Epidermal melanocyte (primary cell): ENCODE measurements at regions not wholly inside any gene's neighbourhood (a gene's known extent, or its start where the extent isn't known, plus 50 kb on each side); places are given as distances from the start of the nearest gene placed in this dataset.
"Not testable (repeated sequence)": the region's sequence is repeated elsewhere in the genome, so short reads cannot be mapped to it uniquely, and the experiment has no call there.

Source experiments
- DNase-seq: peaks from one replicate; pipeline ENCODE4 v3.0.0; 2011; ENCODE audit warnings: low spot score; ENCODE audit not compliant: insufficient read length

DNA sequence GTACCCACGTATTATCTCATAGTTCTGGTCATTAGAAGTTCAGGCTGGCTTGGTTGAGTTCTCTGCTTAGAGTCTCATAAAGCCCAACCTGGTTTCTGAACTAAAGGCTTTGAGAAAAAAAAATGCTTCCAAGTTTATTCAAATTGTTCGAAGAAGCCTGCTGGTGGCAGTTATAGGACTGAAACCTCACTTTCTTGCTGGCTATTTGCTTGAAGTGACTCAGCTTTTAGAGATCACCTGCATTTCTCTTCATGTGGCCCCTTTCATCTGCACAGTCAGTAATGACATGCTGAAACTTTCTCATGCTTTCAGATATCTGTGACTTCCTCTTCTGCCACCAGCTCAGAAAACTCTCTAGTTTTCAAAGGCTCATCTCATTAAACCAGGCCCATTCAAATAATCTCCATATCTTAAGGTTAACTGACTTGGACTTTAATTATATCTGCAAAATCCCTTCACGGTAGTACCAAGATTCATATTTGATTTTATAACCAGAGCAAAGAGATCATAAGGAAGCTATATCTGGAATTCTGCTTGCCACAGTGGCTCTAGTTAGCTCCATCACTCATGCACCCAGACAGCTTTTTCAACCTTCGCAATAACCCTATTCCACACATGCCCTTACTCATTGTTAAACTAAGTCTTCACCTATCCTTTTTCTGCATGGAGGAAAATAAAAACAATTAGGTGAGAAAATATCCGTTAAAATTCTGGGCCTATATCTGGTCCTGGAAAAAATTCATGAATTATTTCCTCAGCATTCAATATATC, 433.8 kb upstream of the CBLB start:
- DNase-seq: no peak

DNA sequence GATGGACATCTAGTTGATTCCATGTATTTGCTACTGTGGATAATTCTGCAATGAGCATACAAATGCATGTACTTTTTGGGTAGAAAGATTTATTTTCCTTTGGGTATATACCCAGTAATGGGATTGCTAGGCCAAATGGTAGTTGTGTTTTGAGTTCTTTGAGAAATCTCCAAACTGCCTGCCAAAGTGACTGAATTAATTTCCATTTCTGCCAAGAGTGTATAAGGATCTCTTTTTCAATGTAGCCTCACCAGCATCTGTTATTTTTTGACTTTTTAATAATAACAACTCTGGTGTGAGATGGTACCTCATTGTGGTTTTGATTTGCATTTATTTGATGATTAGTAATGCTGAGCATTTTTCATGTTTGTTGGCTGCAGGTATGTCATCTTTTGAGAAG, 435.0 kb upstream of the CBLB start:
- DNase-seq: no peak

DNA sequence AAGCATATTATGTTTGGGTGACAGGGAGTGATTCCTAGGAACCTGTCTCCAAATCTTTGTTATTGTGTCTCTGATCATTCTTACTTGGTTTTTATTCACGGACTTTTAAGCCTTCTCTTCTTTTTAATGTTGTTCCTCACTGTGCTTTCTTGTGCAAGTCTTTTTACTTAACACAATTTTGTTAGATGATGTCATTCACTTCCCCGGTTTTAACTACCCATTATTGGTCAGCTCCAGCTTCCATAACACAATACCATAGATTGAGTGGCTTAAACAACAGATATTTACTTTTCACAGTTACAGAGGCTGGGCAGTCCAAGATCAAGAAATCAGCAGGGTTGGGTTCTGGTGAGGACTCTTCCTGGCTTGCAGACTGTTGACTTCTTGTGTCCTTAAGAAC, 436.3 kb upstream of the CBLB start:
- DNase-seq: no peak

GRCh38 chr3:106305882-106306435, 437.1 kb upstream of the CBLB start:
- no peak for DNase-seq

DNA sequence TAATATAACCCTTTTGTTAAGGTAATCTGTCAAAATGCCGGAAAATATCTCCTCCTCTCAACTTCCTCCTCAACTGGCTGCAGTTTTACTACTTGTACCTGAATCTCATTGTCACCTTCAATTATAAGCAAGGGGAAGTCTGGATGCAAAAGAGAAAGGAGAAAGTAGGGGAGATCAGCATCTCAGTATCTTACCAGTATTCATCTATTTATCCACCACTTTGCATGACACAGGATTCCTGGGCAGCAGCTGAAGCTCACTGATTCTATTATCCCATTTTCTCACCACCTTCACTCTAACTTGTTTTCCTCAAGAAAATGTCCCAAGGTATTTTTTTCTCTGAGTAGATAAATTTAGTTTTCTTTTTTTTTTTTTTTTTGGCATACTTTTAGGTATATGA, 440.5 kb upstream of the CBLB start:
- no peak for DNase-seq

- not testable (repeated sequence) for DNase-seq
Measured at GRCh38 chr3:106309798-106310197, 441.0 kb upstream of the CBLB start.

DNA sequence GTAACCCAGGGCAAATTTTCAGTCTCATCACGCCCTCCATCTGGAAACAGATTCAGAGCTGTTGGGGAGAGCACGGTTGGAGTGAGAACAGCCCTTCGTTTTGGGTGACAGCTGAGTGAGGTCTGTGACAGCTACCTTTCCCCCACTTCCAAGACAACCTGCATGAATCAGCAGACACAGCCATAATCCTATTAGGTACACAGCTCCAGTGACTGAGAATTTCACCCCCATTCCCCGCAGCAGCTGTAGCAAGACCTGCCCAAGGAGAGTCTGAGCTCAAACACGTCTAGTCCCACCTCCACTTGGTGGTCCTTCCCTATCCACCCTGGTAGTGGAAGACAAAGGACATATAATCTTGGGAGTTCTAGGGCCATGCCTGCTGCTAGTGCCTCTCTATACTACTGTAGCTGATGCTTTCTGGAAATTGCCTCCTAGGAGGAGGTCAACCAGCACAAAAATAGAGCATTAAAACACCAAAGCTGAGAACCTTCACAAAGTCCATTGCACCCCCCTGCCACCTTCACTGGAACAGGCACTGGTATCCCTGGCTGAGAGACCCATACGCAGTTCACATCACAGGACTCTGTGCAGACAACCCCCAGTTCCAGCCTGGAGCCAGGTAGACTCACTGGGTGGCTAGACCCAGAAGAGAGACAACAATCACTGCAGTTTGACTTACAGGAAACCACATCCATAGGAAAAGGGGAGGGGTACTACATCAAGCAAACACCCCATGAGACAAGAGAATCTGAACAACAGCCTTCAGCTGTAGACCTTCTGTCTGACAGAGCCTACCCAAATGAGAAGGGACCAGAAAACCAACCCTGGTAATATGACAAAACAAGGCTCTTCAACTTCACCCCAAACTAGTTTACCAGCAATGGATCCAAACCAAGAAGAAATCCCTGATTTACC, 448.6 kb upstream of the CBLB start:
- DNase-seq: no peak

GRCh38 chr3:106321438-106321837, 452.6 kb upstream of the CBLB start:
- DNase-seq: not testable (repeated sequence)

DNA sequence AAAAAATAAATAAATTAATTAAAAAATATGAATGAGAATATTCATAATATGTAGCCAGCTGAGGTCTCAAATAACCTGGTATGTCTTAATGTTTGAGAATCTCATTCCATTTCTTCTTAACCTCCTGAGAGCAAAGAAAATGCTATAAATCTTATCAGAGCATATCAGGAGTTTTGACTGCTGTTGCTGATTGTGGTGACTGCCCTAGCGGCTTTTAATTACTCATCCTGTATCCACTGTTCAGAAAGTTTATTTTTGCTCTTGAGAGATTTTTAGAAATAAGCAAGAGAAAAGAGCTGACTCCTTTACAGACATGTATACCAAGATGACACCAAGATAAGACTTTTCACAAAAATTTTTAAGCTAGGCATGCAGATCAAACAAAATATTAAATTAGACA, 454.8 kb upstream of the CBLB start:
- DNase-seq: no peak

GRCh38 chr3:106326941-106327695, 458.3 kb upstream of the CBLB start:
- no peak for DNase-seq

- DNase-seq: no peak
Measured at GRCh38 chr3:106327696-106328025, 458.8 kb upstream of the CBLB start.

GRCh38 chr3:106328224-106328623, 459.4 kb upstream of the CBLB start:
- DNase-seq: no peak

GRCh38 chr3:106329521-106329920, 460.7 kb upstream of the CBLB start:
- no peak for DNase-seq

DNA sequence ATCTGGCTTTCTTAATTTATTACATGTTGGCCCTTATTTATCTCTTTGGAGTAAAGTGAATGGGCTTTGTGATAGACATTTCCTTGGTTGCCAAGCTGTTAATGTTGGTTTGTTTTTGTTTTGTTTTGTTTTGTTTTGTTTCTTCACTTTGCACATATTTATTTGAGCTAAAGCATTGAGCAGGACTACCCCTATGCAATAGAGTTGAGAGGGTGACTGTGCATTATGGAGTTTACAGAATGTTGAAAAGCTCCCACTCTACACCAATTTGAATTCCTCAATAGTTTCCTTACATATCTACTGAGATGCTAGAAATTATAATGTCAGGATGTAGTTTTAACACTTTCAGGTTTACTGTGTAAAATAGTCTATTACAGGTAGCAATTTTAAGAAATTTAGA, 462.8 kb upstream of the CBLB start:
- DNase-seq: no peak

GRCh38 chr3:106332129-106332528, 463.3 kb upstream of the CBLB start:
- DNase-seq: no peak

DNA sequence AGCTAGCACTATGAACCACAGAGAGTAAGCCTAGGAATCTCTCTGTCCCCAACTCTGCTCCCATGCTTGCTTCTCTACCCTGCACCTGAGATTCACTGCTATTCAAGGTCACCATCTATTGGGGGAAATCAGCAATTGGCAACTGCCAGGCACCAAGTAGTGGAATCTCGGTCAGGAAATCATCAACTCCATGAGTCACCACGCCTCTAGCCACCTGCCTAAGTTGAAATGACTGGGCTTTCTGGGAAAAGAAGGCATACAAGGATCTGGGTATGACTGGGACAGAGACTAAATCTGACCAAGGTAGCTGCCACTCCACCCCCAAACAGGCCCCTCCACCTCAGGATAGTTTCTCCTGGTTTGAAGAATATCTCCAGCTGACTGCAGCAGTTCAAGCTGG, 464.1 kb upstream of the CBLB start:
- DNase-seq: no peak

DNA sequence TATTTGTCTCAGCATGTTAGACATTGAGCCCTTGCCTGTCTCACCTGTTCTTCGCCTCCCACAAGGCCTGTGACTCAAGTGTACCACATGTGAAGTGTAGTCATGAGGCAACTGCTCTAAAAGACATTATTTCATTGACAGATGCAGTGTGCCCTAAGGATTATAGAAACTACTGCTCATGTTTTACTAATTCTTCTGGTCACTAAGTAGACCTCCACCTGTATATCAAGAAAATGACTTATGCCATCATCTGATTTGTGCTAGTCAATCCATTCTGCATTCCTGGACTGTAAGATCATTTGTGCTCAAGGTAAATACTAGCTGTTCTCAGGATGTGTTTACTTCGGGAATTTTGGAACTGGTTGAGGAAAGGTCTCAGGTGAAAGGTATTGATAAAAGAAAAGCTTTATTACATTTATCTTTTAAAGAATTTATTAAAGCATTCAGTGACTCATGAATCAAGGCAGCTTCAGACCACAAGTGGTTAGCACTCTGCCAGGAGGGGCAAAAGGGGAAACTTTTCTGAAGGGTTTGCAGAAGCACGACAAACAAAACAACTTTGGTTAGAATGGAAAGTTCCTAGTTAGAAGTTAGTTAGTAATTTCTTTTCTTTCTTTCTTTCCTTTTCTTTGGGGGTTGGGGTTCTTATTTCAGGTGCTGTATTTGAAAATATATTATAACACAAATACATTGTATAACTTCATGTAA, 465.3 kb upstream of the CBLB start:
- no peak for DNase-seq

- DNase-seq: no peak
Measured at GRCh38 chr3:106336619-106337018, 467.8 kb upstream of the CBLB start.

DNA sequence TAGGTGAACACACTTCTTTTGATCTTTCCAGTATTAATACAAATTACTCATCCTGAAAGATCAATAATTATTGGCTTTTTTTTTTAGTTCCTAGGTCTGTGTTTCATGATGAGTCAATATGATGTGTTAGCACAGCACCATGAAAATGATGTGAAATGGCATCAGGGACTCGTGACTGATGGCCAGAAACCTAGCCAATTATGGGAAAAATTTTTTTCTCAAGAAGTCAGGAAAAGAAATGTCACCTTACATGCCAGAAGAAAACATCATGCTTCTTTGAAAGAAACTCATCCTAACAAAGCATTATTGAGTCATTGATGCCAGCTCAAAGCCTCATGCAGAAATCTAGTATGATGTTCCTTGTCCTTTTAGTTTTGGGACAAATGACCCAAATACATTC, 468.3 kb upstream of the CBLB start:
- no peak for DNase-seq

DNA sequence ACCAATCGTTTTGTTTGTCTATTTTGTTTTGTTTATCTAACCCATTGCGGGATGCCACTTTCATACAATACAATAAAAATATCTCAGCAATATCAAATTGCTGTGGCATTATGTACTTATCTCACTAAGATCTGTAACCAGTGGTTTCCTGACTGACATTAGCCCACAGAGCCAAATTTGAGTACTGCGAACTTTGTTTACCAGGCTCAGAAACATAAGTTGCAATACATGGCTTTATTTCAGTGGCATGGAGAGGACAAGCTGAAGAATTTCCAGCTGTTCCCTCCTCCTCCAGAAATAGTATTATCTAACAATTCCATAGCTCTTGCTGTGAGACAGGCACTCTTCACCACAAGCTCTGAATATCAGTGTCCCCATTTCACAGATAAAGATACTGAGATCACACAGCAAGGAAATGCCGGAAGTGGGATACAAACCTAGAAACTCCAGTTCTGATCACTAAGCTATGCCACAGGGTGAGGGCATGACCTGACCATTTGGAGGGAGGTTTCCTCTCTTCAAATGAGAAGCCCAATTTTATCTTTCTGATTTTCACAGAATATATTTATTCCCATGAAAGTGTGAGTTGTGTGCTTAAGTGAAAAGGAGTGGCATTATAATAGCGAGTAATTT, 469.9 kb upstream of the CBLB start:
- DNase-seq: no peak

DNA sequence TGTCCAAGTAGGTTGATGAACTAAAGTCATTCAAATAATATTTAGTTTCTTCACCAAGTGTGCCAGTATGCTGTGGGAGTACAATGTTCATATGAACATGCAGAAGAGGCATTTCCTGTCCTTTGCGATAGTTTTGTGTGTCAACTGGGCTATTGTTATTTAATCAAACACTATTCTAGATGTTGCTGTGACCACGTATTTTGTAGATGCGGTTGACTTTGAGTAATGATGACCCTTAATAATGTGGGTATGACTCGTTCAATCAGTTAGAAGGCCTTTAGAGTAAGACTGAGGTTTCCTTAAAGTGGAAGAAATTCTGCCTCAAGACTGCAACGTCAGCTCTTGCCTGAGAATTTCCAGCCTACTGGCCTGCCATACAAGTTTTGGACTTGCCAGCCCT, 470.7 kb upstream of the CBLB start:
- no peak for DNase-seq
